ENCODE measurements at regions not wholly inside any gene's neighbourhood (a gene's known extent, or its start where the extent isn't known, plus 50 kb on each side); places are given as distances from the start of the nearest gene placed in this dataset.
A peak's percentile ranks its signal among the peaks of the same experiment; 100 is the strongest.
"Not testable (repeated sequence)": the region's sequence is repeated elsewhere in the genome, so short reads cannot be mapped to it uniquely, and the experiment has no call there.

GRCh38 chr12:131625966-131626722 is 84.7 kb upstream of the SFSWAP start:
- H3K27ac ChIP-seq (ENCODE audit: low read depth, low read length); H3K4me3 ChIP-seq (ENCODE audit: low read length in 2 of 2); intact Hi-C loops (cut with micrococcal nuclease); H3K27me3 Mint-ChIP-seq; H3K27me3 ChIP-seq (ENCODE audit: insufficient read depth, low read length); H3K36me3 Mint-ChIP-seq; H3K36me3 ChIP-seq (ENCODE audit: insufficient read depth, low read length); H3K9me3 ChIP-seq (ENCODE audit: control insufficient read depth in 1 of 2, low read length in 2 of 2); CTCF ChIA-PET (ENCODE audit: partially characterized antibody); POLR2A ChIA-PET (ENCODE audit: partially characterized antibody): not testable (repeated sequence)
- Mint-ChIP-seq H3K9me3 (peaks cover 3 to 25% (median 6%) of the 10 kb centered on the region in 8 donors), H3K27ac (peak overlapping the region in 6 of 7 donors; percentile 48 to 86 (median 72)), H3K4me3 (peak overlapping the region in 3 of 8 donors; percentile 21 to 36 (median 30)), H3K4me1 (peaks cover 7 to 17% (median 12%) of the 10 kb centered on the region in 4 donors)
- peak in 4 of 5 donors; percentile 19 to 42 (median 38) for DNase-seq
- peaks cover 18% of the 10 kb centered on the region for H3K4me1 ChIP-seq (ENCODE audit: insufficient read depth, low read length)

DNA sequence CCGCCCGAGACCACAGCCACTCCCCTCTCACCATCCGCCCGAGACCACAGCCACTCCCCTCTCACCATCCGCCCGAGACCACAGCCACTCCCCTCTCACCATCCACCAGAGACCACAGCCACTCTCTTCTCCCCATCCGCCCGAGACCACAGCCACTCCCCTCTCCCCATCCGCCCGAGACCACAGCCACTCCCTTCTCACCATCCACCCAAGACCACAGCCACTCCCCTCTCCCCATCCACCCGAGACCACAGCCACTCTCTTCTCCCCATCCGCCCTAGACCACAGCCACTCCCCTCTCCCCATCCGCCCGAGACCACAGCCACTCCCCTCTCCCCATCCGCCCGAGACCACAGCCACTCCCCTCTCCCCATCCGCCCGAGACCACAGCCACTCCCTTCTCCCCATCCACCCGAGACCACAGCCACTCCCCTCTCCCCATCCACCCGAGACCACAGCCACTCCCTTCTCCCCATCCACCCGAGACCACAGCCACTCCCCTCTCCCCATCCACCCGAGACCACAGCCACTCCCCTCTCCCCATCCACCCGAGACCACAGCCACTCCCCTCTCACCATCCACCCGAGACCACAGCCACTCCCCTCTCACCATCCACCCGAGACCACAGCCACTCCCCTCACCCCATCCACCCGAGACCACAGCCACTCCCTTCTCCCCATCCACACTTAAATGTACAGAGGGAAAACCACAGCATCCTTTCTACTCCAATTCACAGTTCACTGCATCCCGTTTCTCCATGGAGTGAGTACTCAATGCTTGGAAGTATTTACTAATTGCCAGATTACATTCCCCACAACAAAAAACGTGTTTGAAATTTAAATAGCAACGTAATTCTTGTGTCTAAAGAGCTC is 83.5 kb upstream of the SFSWAP start:
- Mint-ChIP-seq H3K4me3 (peak overlapping the region in 4 of 8 donors; percentile 40 to 69 (median 64)), H3K27ac (peak overlapping the region in 6 of 7 donors; percentile 72 to 97 (median 92)), H3K9me3 (peaks cover 3 to 25% (median 6%) of the 10 kb centered on the region in 8 donors), H3K4me1 (peaks cover 9 to 17% (median 12%) of the 10 kb centered on the region in 4 donors)
- POLR2A ChIA-PET (ENCODE audit: partially characterized antibody); H3K27me3 ChIP-seq (ENCODE audit: insufficient read depth, low read length); H3K9me3 ChIP-seq (ENCODE audit: control insufficient read depth in 1 of 2, low read length in 2 of 2); intact Hi-C loops (cut with micrococcal nuclease); H3K36me3 Mint-ChIP-seq; H3K36me3 ChIP-seq (ENCODE audit: insufficient read depth, low read length); H3K4me3 ChIP-seq (ENCODE audit: low read length in 2 of 2); CTCF ChIA-PET (ENCODE audit: partially characterized antibody); H3K27me3 Mint-ChIP-seq: not testable (repeated sequence)
- H3K27ac ChIP-seq (ENCODE audit: low read depth, low read length), result peak overlapping the region; percentile 26
- DNase-seq, result peak; percentile 53 to 81 (median 79)
- peaks cover 18% of the 10 kb centered on the region for H3K4me1 ChIP-seq (ENCODE audit: insufficient read depth, low read length)

GRCh38 chr12:131628023-131628740 is 82.7 kb upstream of the SFSWAP start:
- Mint-ChIP-seq H3K36me3 (peaks cover 0 to 3% of the 10 kb centered on the region in 2 donors), H3K9me3 (peaks cover 3 to 25% (median 6%) of the 10 kb centered on the region in 8 donors), H3K4me3 (peak overlapping the region in 2 of 8 donors; percentile 61 to 69), H3K27ac (peak overlapping the region in 5 of 7 donors; percentile 72 to 97 (median 93)), H3K4me1 (peaks cover 10 to 17% (median 12%) of the 10 kb centered on the region in 4 donors), H3K27me3 (peaks cover 0 to 2% of the 10 kb centered on the region in 2 donors)
- CTCF ChIA-PET (ENCODE audit: partially characterized antibody), result interaction anchor here (0.9 kb wide), 1 partner anchor 22 kb away, joined by 3 read pairs; no protein-coding TSS in a partner anchor
- H3K4me1 ChIP-seq (ENCODE audit: insufficient read depth, low read length), result peaks cover 18% of the 10 kb centered on the region
- no peaks in the 10 kb centered on the region for H3K36me3 ChIP-seq (ENCODE audit: insufficient read depth, low read length)
- POLR2A ChIA-PET (ENCODE audit: partially characterized antibody), result no interaction called here
- DNase-seq, result no peak
- no peak overlapping the region for H3K4me3 ChIP-seq (ENCODE audit: low read length in 2 of 2)
- intact Hi-C loops (cut with micrococcal nuclease), result no loop called here
- H3K27me3 ChIP-seq (ENCODE audit: insufficient read depth, low read length), result no peaks in the 10 kb centered on the region
- no peak overlapping the region for H3K27ac ChIP-seq (ENCODE audit: low read depth, low read length)
- no peaks in the 10 kb centered on the region for H3K9me3 ChIP-seq (ENCODE audit: control insufficient read depth in 1 of 2, low read length in 2 of 2)

DNA sequence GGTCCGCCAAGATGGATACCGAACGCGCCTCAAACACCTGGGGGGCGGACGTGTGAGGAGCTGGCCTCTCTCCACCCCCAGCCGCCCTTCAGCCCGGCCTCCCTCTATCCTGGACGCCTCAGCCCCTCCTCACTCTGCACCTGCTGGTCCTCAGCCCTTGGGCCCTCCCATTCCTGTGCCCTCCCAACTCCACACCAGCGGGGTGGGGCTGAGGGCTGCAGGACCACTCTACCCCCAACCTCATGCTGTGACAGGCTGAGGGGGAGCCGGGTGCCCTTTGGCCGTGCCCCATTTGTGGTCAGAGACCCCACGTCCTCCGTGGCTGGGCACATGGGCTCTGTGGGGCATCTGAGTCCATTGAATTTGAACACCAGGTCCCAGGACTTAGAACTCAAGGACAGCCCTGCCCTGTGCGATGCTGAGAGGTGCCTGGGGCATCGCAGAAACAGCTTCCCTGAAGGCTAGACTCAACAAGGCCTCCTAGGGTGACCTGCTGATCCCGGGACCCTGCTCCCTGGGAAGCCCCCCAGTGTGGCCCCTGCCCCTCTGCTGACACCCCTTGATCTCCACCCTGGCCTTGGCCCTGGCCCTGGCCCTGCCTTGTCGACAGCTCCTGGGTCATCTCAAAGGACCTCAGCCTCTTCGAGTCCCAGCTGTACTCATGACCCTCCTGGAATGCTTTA is 82.0 kb upstream of the SFSWAP start:
- Mint-ChIP-seq H3K27me3 (peaks cover 0 to 2% of the 10 kb centered on the region in 2 donors), H3K36me3 (peaks cover 0 to 3% of the 10 kb centered on the region in 2 donors), H3K9me3 (peaks cover 3 to 25% (median 6%) of the 10 kb centered on the region in 8 donors), H3K4me3 (peak overlapping the region in 2 of 8 donors; percentile 8 to 44), H3K4me1 (peaks cover 10 to 17% (median 12%) of the 10 kb centered on the region in 4 donors), H3K27ac (peak overlapping the region in 3 of 7 donors; percentile 35 to 79 (median 48))
- Histone ChIP-seq H3K27me3 (ENCODE audit: insufficient read depth, low read length) (no peaks in the 10 kb centered on the region), H3K4me3 (ENCODE audit: low read length in 2 of 2) (no peak overlapping the region), H3K27ac (ENCODE audit: low read depth, low read length) (no peak overlapping the region), H3K36me3 (ENCODE audit: insufficient read depth, low read length) (no peaks in the 10 kb centered on the region), H3K4me1 (ENCODE audit: insufficient read depth, low read length) (peaks cover 18% of the 10 kb centered on the region), H3K9me3 (ENCODE audit: control insufficient read depth in 1 of 2, low read length in 2 of 2) (no peaks in the 10 kb centered on the region)
- DNase-seq, result no peak
- intact Hi-C loops (cut with micrococcal nuclease), result no loop called here
- ChIA-PET POLR2A (ENCODE audit: partially characterized antibody) (no interaction called here), CTCF (ENCODE audit: partially characterized antibody) (interaction anchor here (0.9 kb wide), 1 partner anchor 22 kb away, joined by 3 read pairs; no protein-coding TSS in a partner anchor)

- no peak overlapping the region for H3K4me3 Mint-ChIP-seq
- H3K9me3 Mint-ChIP-seq, result peaks cover under 1 to 14% (median 4%) of the 10 kb centered on the region in 8 donors
- H3K4me1 ChIP-seq (ENCODE audit: insufficient read depth, low read length), result peaks cover 11% of the 10 kb centered on the region
- no peaks in the 10 kb centered on the region for H3K27me3 ChIP-seq (ENCODE audit: insufficient read depth, low read length)
- intact Hi-C loops (cut with micrococcal nuclease), result no loop called here
- POLR2A ChIA-PET (ENCODE audit: partially characterized antibody), result no interaction called here
- DNase-seq, result no peak
- no peak overlapping the region for H3K27ac ChIP-seq (ENCODE audit: low read depth, low read length)
- peaks cover 6 to 11% (median 7%) of the 10 kb centered on the region in 4 donors for H3K4me1 Mint-ChIP-seq
- no peaks in the 10 kb centered on the region for H3K9me3 ChIP-seq (ENCODE audit: control insufficient read depth in 1 of 2, low read length in 2 of 2)
- peaks cover 12% of the 10 kb centered on the region in 2 donors for H3K27me3 Mint-ChIP-seq
- H3K4me3 ChIP-seq (ENCODE audit: low read length in 2 of 2), result no peak overlapping the region
- peak overlapping the region in 1 of 7 donors; percentile 56 for H3K27ac Mint-ChIP-seq
- CTCF ChIA-PET (ENCODE audit: partially characterized antibody), result no interaction called here
- H3K36me3 Mint-ChIP-seq, result peaks cover 0 to 3% of the 10 kb centered on the region in 2 donors
- H3K36me3 ChIP-seq (ENCODE audit: insufficient read depth, low read length), result no peaks in the 10 kb centered on the region
These were observed 79.7 kb upstream of the SFSWAP start for GRCh38 chr12:131631230-131631629.

DNA sequence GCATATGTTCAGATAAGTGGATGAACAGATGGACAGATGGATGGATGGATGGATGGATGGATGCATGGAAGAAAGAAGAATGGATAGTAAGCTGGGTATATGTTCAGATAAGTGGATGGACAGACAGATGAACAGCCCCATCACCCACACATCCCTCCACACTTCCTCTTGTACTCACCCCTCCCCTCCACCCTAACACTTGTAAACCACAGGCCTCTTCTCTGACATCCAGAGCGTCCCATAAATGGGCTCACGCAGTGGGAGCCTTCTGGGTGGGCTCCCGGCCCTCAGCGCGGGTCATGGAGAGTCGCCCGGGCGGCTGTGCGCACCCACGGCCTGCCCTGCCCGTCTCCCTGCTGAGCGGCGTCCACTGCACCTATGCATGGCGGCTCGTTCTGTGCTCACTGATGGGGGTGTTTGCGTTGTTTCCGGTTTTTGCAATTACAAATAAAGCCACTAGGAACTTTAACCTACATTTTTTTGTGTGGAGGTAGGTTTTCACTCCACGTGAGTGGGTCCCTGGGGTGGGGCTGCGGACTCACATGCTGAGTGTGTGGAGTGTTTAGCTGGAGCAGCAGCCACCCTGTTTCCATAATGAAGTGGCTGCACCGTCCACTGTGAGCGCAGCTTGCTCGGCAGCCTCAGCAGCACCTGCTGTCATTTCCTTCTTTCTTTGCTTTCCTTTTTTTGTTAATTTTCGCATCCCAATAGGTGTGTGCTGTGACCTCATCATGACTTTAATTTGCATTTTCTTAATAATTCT is 78.8 kb upstream of the SFSWAP start:
- H3K36me3 Mint-ChIP-seq; POLR2A ChIA-PET (ENCODE audit: partially characterized antibody); H3K4me3 ChIP-seq (ENCODE audit: low read length in 2 of 2); intact Hi-C loops (cut with micrococcal nuclease); H3K27ac Mint-ChIP-seq; H3K27ac ChIP-seq (ENCODE audit: low read depth, low read length); H3K27me3 ChIP-seq (ENCODE audit: insufficient read depth, low read length); H3K9me3 ChIP-seq (ENCODE audit: control insufficient read depth in 1 of 2, low read length in 2 of 2); CTCF ChIA-PET (ENCODE audit: partially characterized antibody); DNase-seq; H3K36me3 ChIP-seq (ENCODE audit: insufficient read depth, low read length): not testable (repeated sequence)
- H3K4me3 Mint-ChIP-seq, result peak overlapping the region in 1 of 8 donors; percentile 25
- H3K4me1 Mint-ChIP-seq, result peaks cover 4 to 10% (median 6%) of the 10 kb centered on the region in 4 donors
- H3K27me3 Mint-ChIP-seq, result peaks cover 12% of the 10 kb centered on the region in 2 donors
- H3K9me3 Mint-ChIP-seq, result peaks cover 0 to 11% (median 3%) of the 10 kb centered on the region in 8 donors
- peaks cover 11% of the 10 kb centered on the region for H3K4me1 ChIP-seq (ENCODE audit: insufficient read depth, low read length)

All from CD4-positive, alpha-beta memory T cell (primary cell).